Pancreas (tissue), 10 donors: ENCODE measurements at regions not wholly inside any gene's neighbourhood (a gene's known extent, or its start where the extent isn't known, plus 50 kb on each side); places are given as distances from the start of the nearest gene placed in this dataset.

ENCODE experiments used
- ATAC-seq, 4 donors: fragments of 200-7000 bp; cut with Tn5 transposase; one replicate each; pipeline versions ENCODE4 v1.8.0 to v1.9.1; 2020; ENCODE audit warnings: mild to moderate bottlenecking in 4 of 4, moderate library complexity in 4 of 4
- DNase-seq, 6 donors: peaks; one replicate each; pipeline ENCODE4 v3.0.0-alpha.2; 2020
- FAIRE-seq: peaks from 2 replicates; lab custom pipeline; 2012; peaks lifted over from hg19 to GRCh38; lab: Jason Lieb, UNC
- H3K27ac ChIP-seq, 4 donors: fragments of 200-600 bp; sonication (generic); 1 replicate in 3 of 4; 2 replicates in 1 of 4; pipeline versions ENCODE4 v1.5.0 to v1.8.0; 2020
- H3K27me3 ChIP-seq, 4 donors: fragments of 200-600 bp; one replicate each; pipeline ENCODE4 v1.8.0; 2021
- H3K36me3 ChIP-seq, 3 donors: fragments of 200-600 bp; sonication (generic) in 1 of 3; one replicate each; pipeline versions ENCODE4 v1.5.0 to v1.8.0; 2020 to 2021
- H3K4me1 ChIP-seq, 3 donors: fragments of 200-600 bp; one replicate each; pipeline ENCODE4 v1.8.0; 2021
- H3K4me3 ChIP-seq, 4 donors: fragments of 200-600 bp; sonication (generic) in 2 of 4; one replicate each; pipeline versions ENCODE4 v1.5.0 to v1.8.0; 2020 to 2021
- H3K9me3 ChIP-seq, 4 donors: fragments of 200-600 bp; one replicate each; pipeline ENCODE4 v1.8.0; 2021
- WGBS, 2 donors: extraction: QIAGEN DNeasy Blood & Tissue Kit; methylation state at CpG; one replicate each; pipeline ENCODE4 v1.1.7; 2013; 5-methylcytosine and 5-hydroxymethylcytosine counted together
- intact Hi-C, 3 donors: fragments of 100-400 bp; cut with DNase I; formaldehyde crosslinking; loops; one replicate each; pipeline versions ENCODE4 v1.11.1 to v1.14.2; 2022
- TF ChIP-seq, protein P1 (sequence below), 4 donors: fragments of 200-600 bp; sonication (generic) in 3 of 4; IDR thresholded peaks; one replicate each; pipeline versions ENCODE4 v1.5.0 to v1.8.0; 2021; ENCODE audit warnings: antibody characterized with exemption in 4 of 4
- donor health status: healthy with polysubstance abuse.
- donor health status: DM: no; HTN: no; CAD: no; lungs with moderate emphysema.
- donor health status: DM: no; HTN: no; CAD: no.
- donor health status: control.
- donor health status: control.
- donor health status: Bipolar disorder and iron deficiency.
- donor health status: DM: yes; HTN: yes; CAD: no.
- donor health status: DM: no; HTN: no; CAD: no.
- donor health status: DM: no; HTN: no; CAD: no.
- donor health status: DM: yes; HTN: yes; CAD: no.

DNA sequence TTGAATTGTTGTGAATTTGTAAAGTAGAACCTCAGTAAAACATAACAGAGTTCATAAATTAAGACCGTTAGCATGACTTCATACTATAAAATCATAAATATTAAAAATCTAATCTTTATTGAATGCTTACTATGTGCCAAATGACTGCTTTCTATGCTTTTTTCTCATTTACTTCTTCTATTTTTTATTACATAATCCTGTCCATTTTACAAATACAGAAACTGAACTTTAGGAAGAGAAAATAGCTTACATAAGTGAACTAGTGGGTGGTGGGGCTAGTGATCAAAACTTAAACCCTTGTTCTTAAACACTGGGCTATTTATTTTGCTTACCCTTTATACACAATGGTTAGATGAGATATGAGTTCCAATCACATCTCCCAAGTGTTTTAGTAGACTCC, 122.3 kb downstream of the ZC3H11B start:
- WGBS, 2 donors = 88 to 98% methylated on average over 1 of the region's 1 CpG
- no peak for ATAC-seq
- Histone ChIP-seq H3K4me3 (no peak overlapping the region), H3K27me3 (no peaks in the 10 kb centered on the region), H3K36me3 (no peaks in the 10 kb centered on the region), H3K4me1 (no peaks in the 10 kb centered on the region), H3K9me3 (no peaks in the 10 kb centered on the region), H3K27ac (no peak overlapping the region)
- no peak for FAIRE-seq
- intact Hi-C loops = no loop called here
- TF ChIP-seq, protein P1, sequence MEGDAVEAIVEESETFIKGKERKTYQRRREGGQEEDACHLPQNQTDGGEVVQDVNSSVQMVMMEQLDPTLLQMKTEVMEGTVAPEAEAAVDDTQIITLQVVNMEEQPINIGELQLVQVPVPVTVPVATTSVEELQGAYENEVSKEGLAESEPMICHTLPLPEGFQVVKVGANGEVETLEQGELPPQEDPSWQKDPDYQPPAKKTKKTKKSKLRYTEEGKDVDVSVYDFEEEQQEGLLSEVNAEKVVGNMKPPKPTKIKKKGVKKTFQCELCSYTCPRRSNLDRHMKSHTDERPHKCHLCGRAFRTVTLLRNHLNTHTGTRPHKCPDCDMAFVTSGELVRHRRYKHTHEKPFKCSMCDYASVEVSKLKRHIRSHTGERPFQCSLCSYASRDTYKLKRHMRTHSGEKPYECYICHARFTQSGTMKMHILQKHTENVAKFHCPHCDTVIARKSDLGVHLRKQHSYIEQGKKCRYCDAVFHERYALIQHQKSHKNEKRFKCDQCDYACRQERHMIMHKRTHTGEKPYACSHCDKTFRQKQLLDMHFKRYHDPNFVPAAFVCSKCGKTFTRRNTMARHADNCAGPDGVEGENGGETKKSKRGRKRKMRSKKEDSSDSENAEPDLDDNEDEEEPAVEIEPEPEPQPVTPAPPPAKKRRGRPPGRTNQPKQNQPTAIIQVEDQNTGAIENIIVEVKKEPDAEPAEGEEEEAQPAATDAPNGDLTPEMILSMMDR (IDR thresholded peaks at IDR 0.05) = no peak
- DNase-seq = no peak

DNA sequence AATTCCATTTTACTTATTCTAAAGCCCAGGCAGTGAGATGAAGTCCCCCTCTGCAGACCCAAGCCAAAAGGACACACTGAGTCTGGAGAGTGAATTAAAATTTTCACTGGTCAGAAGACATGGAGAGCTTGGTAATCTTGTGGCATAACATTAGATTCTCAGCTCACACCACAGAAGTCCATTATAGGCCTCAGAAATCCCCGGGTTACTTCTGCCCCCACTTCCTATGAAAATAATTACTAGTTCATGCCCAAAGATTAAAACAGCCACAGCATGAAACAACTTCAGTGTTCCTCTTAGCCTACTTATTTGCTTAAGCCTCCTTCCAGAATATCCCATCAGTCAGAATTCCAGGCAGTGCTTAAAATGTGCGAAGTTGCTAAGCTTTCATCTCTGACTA, 123.3 kb downstream of the ZC3H11B start:
- FAIRE-seq (no peak), DNase-seq (no peak), ATAC-seq (no peak)
- Histone ChIP-seq H3K4me3 (no peak overlapping the region), H3K27ac (no peak overlapping the region), H3K4me1 (no peaks in the 10 kb centered on the region), H3K27me3 (no peaks in the 10 kb centered on the region), H3K9me3 (no peaks in the 10 kb centered on the region), H3K36me3 (no peaks in the 10 kb centered on the region)
- WGBS, 2 donors = 73 to 75% methylated on average over 2 of the region's 2 CpGs
- intact Hi-C loops = no loop called here
- TF ChIP-seq, protein P1 (IDR thresholded peaks at IDR 0.05) = no peak

DNA sequence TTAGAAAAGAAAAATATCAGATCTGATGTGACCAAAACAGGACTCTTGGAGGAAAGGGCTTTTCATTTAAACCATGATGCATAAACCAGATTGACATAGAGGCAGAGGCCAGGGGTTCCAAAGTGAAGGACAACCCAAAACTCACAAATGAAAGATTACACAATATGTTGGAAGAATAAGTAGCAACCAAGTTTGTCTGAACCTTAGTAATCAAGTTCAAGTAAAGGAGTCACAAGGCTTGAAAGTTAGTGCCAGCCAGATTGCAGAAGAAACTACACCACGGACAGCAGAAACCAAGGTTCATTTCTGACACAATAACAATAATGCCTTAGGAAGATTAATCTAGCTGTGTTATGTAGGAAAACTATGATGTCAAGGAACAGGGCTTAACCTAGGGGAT, 124.6 kb downstream of the ZC3H11B start:
- Histone ChIP-seq H3K36me3 (no peaks in the 10 kb centered on the region), H3K27ac (no peak overlapping the region), H3K9me3 (no peaks in the 10 kb centered on the region), H3K4me1 (no peaks in the 10 kb centered on the region), H3K27me3 (no peaks in the 10 kb centered on the region), H3K4me3 (no peak overlapping the region)
- no peak for FAIRE-seq
- intact Hi-C loops = no loop called here
- DNase-seq = no peak
- 53 to 70% methylated on average over 1 of the region's 1 CpG for WGBS, 2 donors
- ATAC-seq = no peak
- TF ChIP-seq, protein P1 (IDR thresholded peaks at IDR 0.05) = no peak

DNA sequence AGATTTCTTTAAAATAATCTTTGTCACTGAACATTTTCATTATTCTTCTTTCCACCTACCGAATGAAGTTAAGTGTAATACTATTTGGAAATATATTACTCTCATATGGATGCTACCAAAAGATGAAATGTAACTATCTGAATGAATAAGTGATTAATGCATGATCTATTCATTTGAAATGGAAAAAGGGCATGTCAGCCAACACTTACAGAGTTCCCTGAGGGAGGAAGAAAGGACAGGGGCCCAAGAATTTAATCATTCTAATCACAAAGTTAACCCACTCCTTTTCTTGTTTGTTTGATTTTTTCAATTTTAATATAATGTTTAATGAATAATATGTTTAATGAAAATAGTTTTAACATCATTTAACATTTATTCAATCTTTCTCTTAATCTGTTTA, 129.4 kb downstream of the ZC3H11B start:
- DNase-seq = no peak
- 88 to 97% methylated on average over 1 of the region's 1 CpG for WGBS, 2 donors
- no peak for ATAC-seq
- no peaks in the 10 kb centered on the region for H3K4me1 ChIP-seq
- intact Hi-C loops = no loop called here
- H3K27ac ChIP-seq = no peak overlapping the region
- TF ChIP-seq, protein P1 (IDR thresholded peaks at IDR 0.05) = no peak
- H3K9me3 ChIP-seq = no peaks in the 10 kb centered on the region
- H3K27me3 ChIP-seq = no peaks in the 10 kb centered on the region
- no peak overlapping the region for H3K4me3 ChIP-seq
- no peak for FAIRE-seq
- no peaks in the 10 kb centered on the region for H3K36me3 ChIP-seq

DNA sequence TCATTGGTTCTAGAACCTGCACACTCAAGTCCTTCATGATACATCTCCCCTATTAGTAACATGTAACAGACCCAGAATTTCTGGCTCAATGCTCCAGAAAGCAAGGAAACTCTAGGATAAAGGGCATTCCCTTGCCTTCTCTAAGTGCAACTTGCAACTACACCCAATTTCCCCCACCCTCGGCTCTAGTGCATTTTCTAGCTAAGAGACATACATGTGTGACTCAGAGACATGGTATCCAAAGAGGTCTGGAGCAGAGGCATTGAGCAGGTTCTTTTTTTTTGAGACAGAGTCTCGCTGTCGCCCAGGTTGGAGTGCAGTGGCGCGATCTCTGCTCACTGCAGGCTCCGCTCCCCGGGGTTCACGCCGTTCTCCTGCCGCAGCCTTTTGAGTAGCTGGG, 132.9 kb downstream of the ZC3H11B start:
- no peak overlapping the region for H3K4me3 ChIP-seq
- ATAC-seq = no peak
- no peaks in the 10 kb centered on the region for H3K9me3 ChIP-seq
- H3K36me3 ChIP-seq = no peaks in the 10 kb centered on the region
- no peak for DNase-seq
- no peak overlapping the region for H3K27ac ChIP-seq
- TF ChIP-seq, protein P1 (IDR thresholded peaks at IDR 0.05) = no peak
- no peak for FAIRE-seq
- H3K4me1 ChIP-seq = no peaks in the 10 kb centered on the region
- no peaks in the 10 kb centered on the region for H3K27me3 ChIP-seq
- WGBS, 2 donors = 93 to 97% methylated on average over 10 of the region's 10 CpGs
- intact Hi-C loops = no loop called here
